Heart left ventricle (tissue), 16 donors: ENCODE measurements at regions not wholly inside any gene's neighbourhood (a gene's known extent, or its start where the extent isn't known, plus 50 kb on each side); places are given as distances from the start of the nearest gene placed in this dataset.

ENCODE experiments used
- ATAC-seq, 4 donors: fragments of 200-7000 bp; cut with Tn5 transposase; one replicate each; pipeline ENCODE4 v1.9.1; 2020 to 2022; ENCODE audit warnings: moderate library complexity in 4 of 4, mild to moderate bottlenecking in 3 of 4, moderate number of reproducible peaks in 1 of 4
- DNase-seq, 5 donors: peaks; one replicate each; pipeline ENCODE4 v3.0.0-alpha.2; 2020
- H3K27ac ChIP-seq, 12 donors: fragments of 200-600 bp; sonication (generic) in 4 of 12; one replicate each; pipeline versions ENCODE4 v1.5.0 to v1.8.0; 2016 to 2022; ENCODE audit warnings: mild to moderate bottlenecking in 2 of 12
- H3K27me3 ChIP-seq, 9 donors: fragments of 200-600 bp; sonication (generic) in 2 of 9; one replicate each; pipeline versions ENCODE4 v1.5.1 to v1.8.0; 2016 to 2022; ENCODE audit warnings: mild to moderate bottlenecking in 3 of 9
- H3K36me3 ChIP-seq, 9 donors: fragments of 200-600 bp; sonication (generic) in 2 of 9; one replicate each; pipeline versions ENCODE4 v1.5.0 to v1.8.0; 2018 to 2022; ENCODE audit warnings: mild to moderate bottlenecking in 2 of 9
- H3K4me1 ChIP-seq, 12 donors: fragments of 200-600 bp; sonication (generic) in 4 of 12; one replicate each; pipeline versions ENCODE4 v1.5.0 to v1.8.0; 2016 to 2022; ENCODE audit warnings: mild to moderate bottlenecking in 3 of 12
- H3K4me3 ChIP-seq, 12 donors: fragments of 200-600 bp; sonication (generic) in 4 of 12; one replicate each; pipeline versions ENCODE4 v1.5.0 to v1.8.0; 2017 to 2022; ENCODE audit warnings: mild to moderate bottlenecking in 9 of 12, moderate library complexity in 4 of 12
- H3K9me3 ChIP-seq, 12 donors: fragments of 200-600 bp; sonication (generic) in 4 of 12; one replicate each; pipeline versions ENCODE4 v1.5.0 to v1.8.0; 2016 to 2022; ENCODE audit warnings: mild to moderate bottlenecking in 1 of 12
- CTCF ChIP-seq, 12 donors: fragments of 200-600 bp; sonication (generic) in 4 of 12; IDR thresholded peaks; one replicate each; pipeline versions ENCODE4 v1.5.0 to v1.8.0; 2018 to 2022; ENCODE audit warnings: antibody characterized with exemption in 12 of 12, mild to moderate bottlenecking in 5 of 12
- POLR2A ChIP-seq, 2 donors: fragments of 450-650 bp; IDR thresholded peaks; one replicate each; pipeline ENCODE4 v1.6.1; 2017; ENCODE audit warnings: antibody characterized with exemption in 2 of 2, mild to moderate bottlenecking in 2 of 2, moderate library complexity in 2 of 2
- WGBS, 4 donors: extraction: QIAGEN DNeasy Blood & Tissue Kit in 2 of 4; methylation state at CpG; one replicate each; pipeline versions ENCODE4 v1.1.5 to v1.1.7; 2013 to 2018; 5-methylcytosine and 5-hydroxymethylcytosine counted together
- intact Hi-C, 10 donors: fragments of 100-400 bp; cut with DNase I; formaldehyde crosslinking; loops; one replicate each; pipeline versions ENCODE4 v1.11.1 to v1.14.2; 2022
- donor health status: ischemic (EF 13 %, LVEDD 7.1; RV severe dilation, severe dysfunction).
- donor health status: healthy with polysubstance abuse.
- donor health status: DM: no; HTN: yes; CAD: no.
- donor health status: DM: no; HTN: no; CAD: no.
- donor health status: ischemic (EF 25% LVEDD 6.9; RV normal size, moderate dysfunction).
- donor health status: ischemic (EF 25% LVEDD 5.7; RV mildly dilated, moderate dysfunction).
- donor health status: healthy.
- donor health status: DM: yes; HTN: yes; CAD: no.
- donor health status: ischemic (EF 35%, LVEDD 5.7; RV mildly dilated, moderate dysfunction).
- donor health status: nonischemic (EF 11% LVEDD 7.7; RV severe dilation, severe dysfunction).
- donor health status: DM: yes; HTN: yes; CAD: no.
- donor health status: PGD.
- donor health status: ischemic (EF 29% LVEDD 5.4; RV normal size, mild dysfunction).
- donor health status: nonischemic (EF 23%, LVEDD 6.1; RV moderate dilation, normal function).

DNA sequence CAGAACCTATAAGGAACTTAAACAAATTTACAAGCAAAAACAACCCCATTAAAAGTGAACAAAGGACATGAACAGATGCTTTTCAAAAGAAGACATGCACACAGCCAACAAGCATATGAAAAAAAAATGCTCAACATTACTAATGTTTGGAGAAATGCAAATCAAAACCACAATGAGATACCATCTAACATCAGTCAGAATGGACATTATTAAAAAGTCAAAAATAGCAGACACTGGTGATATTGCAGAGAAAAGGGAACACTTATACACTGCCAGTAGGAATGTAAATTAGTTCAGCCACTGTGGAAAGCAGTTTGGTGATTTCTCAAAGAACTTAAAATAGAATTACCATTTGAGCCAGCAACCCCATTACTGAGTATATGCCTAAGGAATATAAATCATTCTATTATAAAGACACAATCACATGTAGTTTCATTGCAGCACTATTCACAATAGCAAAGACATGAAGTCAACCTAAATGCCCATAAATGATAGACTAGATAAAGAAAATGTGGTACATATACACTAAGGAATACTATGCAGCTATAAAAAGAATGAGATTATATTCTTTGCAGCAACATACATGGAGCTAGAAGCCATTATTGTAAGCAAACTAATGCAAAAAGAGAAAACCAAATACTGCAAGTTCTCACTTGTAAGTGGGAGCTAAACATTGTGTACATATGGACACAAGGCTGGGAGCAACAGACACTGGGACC lies 1509.4 kb downstream of the TECRL start:
- no peak for DNase-seq
- intact Hi-C loops, result no loop called here
- Histone ChIP-seq H3K27ac (no peak overlapping the region), H3K36me3 (no peaks in the 10 kb centered on the region), H3K4me1 (no peaks in the 10 kb centered on the region), H3K4me3 (no peak overlapping the region), H3K9me3 (peaks cover 0 to 10% (median 0%) of the 10 kb centered on the region in 12 donors), H3K27me3 (no peaks in the 10 kb centered on the region)
- ATAC-seq, result no peak
- TF ChIP-seq POLR2A (IDR thresholded peaks at IDR 0.05) (no peak), CTCF (IDR thresholded peaks at IDR 0.05) (no peak)

GRCh38 chr4:62898115-62898514 lies 1511.1 kb downstream of the TECRL start:
- Histone ChIP-seq H3K4me1 (no peaks in the 10 kb centered on the region), H3K36me3 (no peaks in the 10 kb centered on the region), H3K27ac (no peak overlapping the region), H3K27me3 (no peaks in the 10 kb centered on the region), H3K9me3 (peaks cover 0 to 10% (median 0%) of the 10 kb centered on the region in 12 donors), H3K4me3 (no peak overlapping the region)
- 73 to 90% (median 86%) methylated on average over 5 of the region's 5 CpGs for WGBS, 4 donors
- TF ChIP-seq CTCF (IDR thresholded peaks at IDR 0.05), result no peak
- no peak for TF ChIP-seq POLR2A (IDR thresholded peaks at IDR 0.05)
- intact Hi-C loops, result no loop called here
- DNase-seq (no peak), ATAC-seq (no peak)

DNA sequence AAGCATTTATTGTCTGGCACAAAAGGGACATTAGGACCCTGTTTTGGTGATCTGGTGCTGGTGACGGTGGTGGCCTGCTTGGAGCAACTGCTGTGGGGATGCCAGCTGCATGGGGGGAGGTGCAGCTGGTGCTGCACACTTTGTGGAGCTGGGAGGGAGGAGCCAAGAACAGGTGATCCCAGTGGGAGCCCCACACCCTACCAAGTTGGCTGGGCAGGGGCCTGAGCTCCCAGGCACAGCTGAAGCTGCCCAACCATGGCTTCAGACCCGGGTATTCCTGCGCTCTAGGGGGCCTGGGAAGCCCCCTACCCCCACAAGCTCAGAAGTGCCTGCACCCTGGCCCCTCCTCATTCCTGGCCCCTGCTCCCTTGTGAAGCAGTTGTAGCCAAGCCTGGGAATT lies 1512.5 kb downstream of the TECRL start:
- Histone ChIP-seq H3K36me3 (no peaks in the 10 kb centered on the region), H3K9me3 (peaks cover 0 to 10% (median 0%) of the 10 kb centered on the region in 12 donors), H3K4me3 (no peak overlapping the region), H3K27me3 (no peaks in the 10 kb centered on the region), H3K27ac (no peak overlapping the region), H3K4me1 (no peaks in the 10 kb centered on the region)
- DNase-seq (no peak), ATAC-seq (no peak)
- 66 to 81% (median 75%) methylated on average over 3 of the region's 3 CpGs for WGBS, 4 donors
- intact Hi-C loops, result no loop called here
- no peak for TF ChIP-seq POLR2A (IDR thresholded peaks at IDR 0.05)
- no peak for TF ChIP-seq CTCF (IDR thresholded peaks at IDR 0.05)

DNA sequence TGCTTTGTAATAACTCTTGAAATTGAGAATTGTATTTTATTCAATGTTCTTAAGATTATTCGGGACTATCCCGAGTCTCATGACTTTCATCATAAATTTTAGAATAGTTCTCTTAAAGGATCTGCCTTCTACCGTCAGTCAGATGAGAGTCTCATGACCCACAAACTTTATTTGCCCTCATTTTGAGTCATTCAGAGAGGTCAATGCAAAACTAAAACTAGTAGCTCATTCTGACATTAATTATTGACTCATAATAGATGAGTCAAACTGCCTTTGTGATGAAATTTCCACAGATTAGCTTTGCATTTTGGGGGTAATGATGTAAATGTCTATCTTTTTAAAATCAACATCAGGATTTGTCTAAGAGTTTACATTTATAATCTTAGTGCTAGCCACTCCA lies 1527.3 kb downstream of the TECRL start:
- Histone ChIP-seq H3K36me3 (no peaks in the 10 kb centered on the region), H3K4me1 (no peaks in the 10 kb centered on the region), H3K27me3 (no peaks in the 10 kb centered on the region), H3K9me3 (peaks cover 0 to 2% (median 0%) of the 10 kb centered on the region in 12 donors), H3K4me3 (no peak overlapping the region), H3K27ac (no peak overlapping the region)
- no peak for ATAC-seq
- DNase-seq, result no peak
- TF ChIP-seq POLR2A (IDR thresholded peaks at IDR 0.05), result no peak
- no peak for TF ChIP-seq CTCF (IDR thresholded peaks at IDR 0.05)
- WGBS, 4 donors, result 81 to 93% (median 89%) methylated on average over 3 of the region's 3 CpGs
- intact Hi-C loops, result loop anchor here in 1 of 10 donors (10.0 kb wide), 1 partner anchor 793 kb away; no protein-coding TSS in a partner anchor
